ENCODE measurements at regions not wholly inside any gene's neighbourhood (a gene's known extent, or its start where the extent isn't known, plus 50 kb on each side); places are given as distances from the start of the nearest gene placed in this dataset.

GRCh38 chr4:111701102-111701501 is 444.2 kb upstream of the FAM241A start:
- TF ChIP-seq LEF1 (IDR thresholded peaks at IDR 0.05; ENCODE audit: borderline replicate concordance) (no peak), FOXK2 (IDR thresholded peaks at IDR 0.05) (no peak), ARNT (IDR thresholded peaks at IDR 0.05) (no peak), BHLHE40 (IDR thresholded peaks at IDR 0.05; ENCODE audit: borderline replicate concordance) (no peak), L3MBTL2 (conservative IDR thresholded peaks at IDR 0.05) (no peak), TARDBP (IDR thresholded peaks at IDR 0.05) (no peak), ZNF384 (IDR thresholded peaks at IDR 0.05) (no peak), FOXA1 (IDR thresholded peaks at IDR 0.05) (no peak)

Data from HEK293T (cell line).